ENCODE measurements at regions not wholly inside any gene's neighbourhood (a gene's known extent, or its start where the extent isn't known, plus 50 kb on each side); places are given as distances from the start of the nearest gene placed in this dataset.

- DNase-seq, result no peak
Measured at GRCh38 chr10:57785068-57785467, 482.6 kb downstream of the IPMK start.

GRCh38 chr10:57776688-57777432 lies 490.8 kb downstream of the IPMK start:
- DNase-seq, result no peak

GRCh38 chr10:57775250-57775649 lies 492.4 kb downstream of the IPMK start:
- no peak for DNase-seq

GRCh38 chr10:57769298-57769697 lies 498.4 kb downstream of the IPMK start:
- DNase-seq, result no peak

GRCh38 chr10:57759777-57760176 lies 507.9 kb downstream of the IPMK start:
- DNase-seq, result no peak

- DNase-seq, result no peak
Measured at GRCh38 chr10:57754803-57755202, 512.9 kb downstream of the IPMK start.

GRCh38 chr10:57743711-57744110 lies 524.0 kb downstream of the IPMK start:
- no peak for DNase-seq

GRCh38 chr10:57741751-57742150 lies 525.9 kb downstream of the IPMK start:
- DNase-seq, result no peak

- DNase-seq, result no peak
Measured at GRCh38 chr10:57723305-57723704, 544.4 kb downstream of the IPMK start.

GRCh38 chr10:57716884-57717283 lies 550.8 kb downstream of the IPMK start:
- no peak for DNase-seq

- no peak for DNase-seq
Measured at GRCh38 chr10:57715233-57715632, 552.5 kb downstream of the IPMK start.

- no peak for DNase-seq
Measured at GRCh38 chr10:57707300-57707658, 560.4 kb downstream of the IPMK start.

GRCh38 chr10:57706576-57707299 lies 561.0 kb downstream of the IPMK start:
- DNase-seq, result no peak

- no peak for DNase-seq
Measured at GRCh38 chr10:57706016-57706415, 561.7 kb downstream of the IPMK start.

- no peak for DNase-seq
Measured at GRCh38 chr10:57699944-57700343, 567.8 kb downstream of the IPMK start.

GRCh38 chr10:57696641-57697040 lies 571.1 kb downstream of the IPMK start:
- no peak for DNase-seq

- no peak for DNase-seq
Measured at GRCh38 chr10:57694956-57695608, 572.6 kb downstream of the IPMK start.

GRCh38 chr10:57692255-57692980 lies 575.3 kb downstream of the IPMK start:
- no peak for DNase-seq

GRCh38 chr10:57689596-57690297 lies 577.9 kb downstream of the IPMK start:
- no peak for DNase-seq

GRCh38 chr10:57679916-57680315 lies 587.8 kb downstream of the IPMK start:
- DNase-seq, result no peak

GRCh38 chr10:57675125-57675524 lies 592.6 kb downstream of the IPMK start:
- DNase-seq, result no peak

- no peak for DNase-seq
Measured at GRCh38 chr10:57673446-57673960, 594.2 kb downstream of the IPMK start.

Measured in effector CD4-positive, alpha-beta T cell (primary cell).